Loucy (cell line): ENCODE measurements at regions not wholly inside any gene's neighbourhood (a gene's known extent, or its start where the extent isn't known, plus 50 kb on each side); places are given as distances from the start of the nearest gene placed in this dataset.

Experiments used
- CTCF ChIP-seq: fragments of 200-600 bp; sonication (generic); conservative IDR thresholded peaks from 2 replicates; pipeline ENCODE4 v1.5.1; 2014; ENCODE audit warnings: mild to moderate bottlenecking, antibody characterized with exemption, low read length
- EZH2phosphoT487 ChIP-seq: fragments of 200-600 bp; IDR thresholded peaks from 2 replicates; pipeline ENCODE4 v1.6.1; 2018; ENCODE audit warnings: antibody characterized with exemption, mild to moderate bottlenecking, moderate library complexity, borderline replicate concordance

DNA sequence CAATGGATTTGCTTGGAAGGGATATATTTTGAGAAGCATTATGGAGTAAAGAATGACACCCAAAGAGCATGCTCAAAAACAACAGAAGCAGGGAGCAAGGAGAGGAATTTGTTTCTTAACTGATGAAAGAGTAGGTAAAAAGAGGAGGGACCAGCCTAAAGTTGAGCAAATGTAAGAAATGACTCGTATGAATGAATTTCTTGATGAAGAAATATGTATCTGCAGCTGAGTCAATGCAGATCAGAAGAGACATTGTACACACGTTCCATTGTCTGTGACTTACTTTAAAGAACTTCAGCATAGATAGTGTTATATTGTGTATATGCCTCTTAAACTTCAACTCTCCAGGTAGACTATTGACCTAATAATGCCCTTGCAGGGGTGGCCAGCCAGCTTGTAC lies 112.7 kb upstream of the NREP start:
- no peak for TF ChIP-seq EZH2phosphoT487
- no peak for TF ChIP-seq CTCF
